ENCODE measurements at regions not wholly inside any gene's neighbourhood (a gene's known extent, or its start where the extent isn't known, plus 50 kb on each side); places are given as distances from the start of the nearest gene placed in this dataset.
"Not testable (repeated sequence)": the region's sequence is repeated elsewhere in the genome, so short reads cannot be mapped to it uniquely, and the experiment has no call there.

DNA sequence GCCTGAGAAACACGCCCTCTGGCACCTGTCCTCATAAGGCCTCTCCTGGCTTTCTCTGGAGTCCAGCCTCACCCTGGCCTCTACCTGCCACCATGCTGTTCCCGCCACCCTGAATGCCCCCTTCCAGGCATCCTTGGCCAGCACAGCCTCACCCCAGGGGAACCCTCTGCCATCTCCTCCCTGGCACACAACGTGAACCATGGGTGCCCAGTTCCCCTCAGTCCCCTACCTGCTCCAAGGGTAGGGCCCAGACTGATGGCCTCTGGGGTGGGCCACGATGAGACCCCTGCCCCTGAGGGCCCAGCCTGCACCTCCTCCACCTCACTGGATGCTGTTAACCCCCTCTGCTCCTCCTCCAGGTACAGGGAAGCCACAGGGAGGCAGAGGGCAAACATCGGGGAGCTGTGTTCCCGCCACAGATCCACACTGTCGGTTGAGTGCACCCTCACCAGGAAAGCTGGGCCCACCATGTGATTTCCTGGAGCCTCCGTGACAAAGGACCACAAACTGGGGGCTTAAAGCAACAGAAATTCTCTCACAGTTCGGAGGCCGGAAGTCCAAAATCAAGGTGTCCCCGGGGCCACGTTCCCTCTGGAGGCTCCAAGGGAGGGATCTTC, 169.6 kb downstream of the BRD1 start:
- DNase-seq = no peak

DNA sequence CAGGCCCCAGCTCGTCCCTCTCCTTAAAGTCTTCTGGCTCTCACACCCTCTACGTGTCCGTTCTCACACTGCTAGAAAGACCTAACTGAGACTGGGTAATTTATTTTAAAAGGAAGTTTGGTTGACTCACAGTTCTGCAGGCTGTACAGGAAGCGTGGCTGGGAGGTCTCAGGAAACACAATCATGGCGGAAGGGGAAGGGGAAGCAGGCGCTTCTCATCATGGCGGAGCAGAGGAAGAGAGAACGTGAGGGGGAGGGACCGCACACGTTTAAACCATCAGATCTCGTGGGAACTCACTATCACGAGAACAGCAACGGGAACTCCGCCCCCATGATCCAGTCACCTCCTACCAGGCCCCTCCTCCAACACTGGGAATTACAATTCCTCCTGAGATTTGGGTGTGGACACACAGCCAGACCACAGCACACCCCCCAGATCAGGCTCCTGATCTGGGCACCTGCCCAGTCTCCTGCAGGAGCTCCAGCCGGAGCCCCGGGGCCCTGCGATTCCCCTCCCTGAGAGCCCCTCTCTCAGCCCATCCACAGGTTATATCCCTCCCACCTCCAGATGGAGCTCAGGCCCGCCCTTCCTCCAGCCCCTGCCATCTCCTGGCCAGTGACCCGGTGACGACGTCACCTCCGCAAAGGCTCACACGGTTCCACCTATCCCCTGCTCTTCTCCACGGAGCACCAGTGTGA, 170.2 kb downstream of the BRD1 start:
- no peak for DNase-seq

DNA sequence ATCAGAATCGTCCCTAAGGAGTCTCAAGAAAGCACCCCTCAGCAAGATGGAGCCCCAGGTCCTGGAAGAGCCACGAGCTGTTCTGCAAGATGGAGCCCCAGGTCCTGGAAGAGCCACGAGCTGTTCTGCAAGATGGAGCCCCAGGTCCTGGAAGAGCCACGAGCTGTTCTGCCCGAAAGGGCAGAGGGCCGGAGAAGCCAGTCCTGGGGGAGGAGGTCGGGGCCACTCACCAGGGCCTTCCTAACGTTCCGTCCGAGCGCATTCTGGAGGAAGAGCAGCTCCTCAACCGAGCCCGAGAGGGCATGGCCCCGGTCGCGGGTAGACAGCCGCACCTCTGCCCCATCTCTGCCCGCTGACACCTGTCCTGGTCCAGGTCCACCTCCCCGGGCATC, 170.8 kb downstream of the BRD1 start:
- not testable (repeated sequence) for DNase-seq

DNA sequence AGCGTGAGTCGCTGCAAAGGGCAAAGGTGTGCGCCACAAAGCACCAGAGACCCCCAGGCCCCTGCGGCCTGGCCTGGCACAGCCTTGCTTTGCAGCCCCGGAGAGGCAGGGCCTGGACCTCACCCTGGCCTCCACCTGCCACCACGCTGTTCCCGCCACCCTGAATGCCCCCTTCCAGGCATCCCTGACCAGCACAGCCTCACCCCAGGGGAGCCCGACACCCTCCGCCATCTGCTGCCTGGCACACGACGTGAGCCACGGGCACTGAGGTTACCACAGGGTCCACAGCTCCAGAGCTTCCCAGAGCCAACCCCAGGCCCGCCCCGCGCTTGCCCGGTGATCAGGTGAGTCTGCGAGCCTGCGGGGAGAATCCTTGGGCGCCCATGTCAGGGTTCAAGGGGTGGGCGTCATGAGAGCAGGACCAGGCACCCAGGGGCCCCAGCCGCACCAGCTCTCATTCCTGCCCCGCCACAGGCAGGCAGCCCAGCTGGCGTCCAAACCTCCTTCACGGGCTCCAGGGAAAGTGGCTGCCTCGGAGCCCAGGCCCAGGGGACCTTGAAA, 171.3 kb downstream of the BRD1 start:
- no peak for DNase-seq

DNA sequence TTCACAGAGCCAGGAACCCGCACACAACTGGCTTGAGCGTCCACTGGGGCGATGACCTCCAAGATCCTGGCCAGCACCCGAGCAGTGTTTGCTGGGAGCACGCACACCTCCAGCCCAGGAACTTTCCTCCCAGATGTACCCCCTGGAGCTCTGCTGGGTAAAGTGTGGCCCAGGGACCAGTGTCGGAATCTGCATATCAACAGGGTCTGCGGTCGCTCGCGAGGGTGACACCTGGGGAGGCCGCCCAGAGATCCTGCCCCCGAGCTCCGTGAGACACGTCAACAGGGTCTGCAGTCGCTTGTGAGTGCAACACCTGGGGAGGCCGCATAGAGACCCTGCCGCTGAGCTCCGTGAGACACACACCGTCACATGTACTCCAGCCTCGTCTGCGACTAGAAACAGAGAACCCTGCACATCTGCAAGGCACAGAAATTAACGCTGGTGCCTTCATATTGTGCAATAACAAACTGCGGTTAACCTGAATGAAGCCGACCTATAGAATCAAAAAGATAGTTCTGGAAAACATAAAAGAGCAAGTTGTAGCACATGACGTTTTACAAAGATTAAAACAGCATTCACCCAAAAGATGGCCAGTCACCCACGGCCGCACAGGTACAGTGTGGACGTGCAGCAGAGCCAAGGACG, 172.4 kb downstream of the BRD1 start:
- no peak for DNase-seq

DNA sequence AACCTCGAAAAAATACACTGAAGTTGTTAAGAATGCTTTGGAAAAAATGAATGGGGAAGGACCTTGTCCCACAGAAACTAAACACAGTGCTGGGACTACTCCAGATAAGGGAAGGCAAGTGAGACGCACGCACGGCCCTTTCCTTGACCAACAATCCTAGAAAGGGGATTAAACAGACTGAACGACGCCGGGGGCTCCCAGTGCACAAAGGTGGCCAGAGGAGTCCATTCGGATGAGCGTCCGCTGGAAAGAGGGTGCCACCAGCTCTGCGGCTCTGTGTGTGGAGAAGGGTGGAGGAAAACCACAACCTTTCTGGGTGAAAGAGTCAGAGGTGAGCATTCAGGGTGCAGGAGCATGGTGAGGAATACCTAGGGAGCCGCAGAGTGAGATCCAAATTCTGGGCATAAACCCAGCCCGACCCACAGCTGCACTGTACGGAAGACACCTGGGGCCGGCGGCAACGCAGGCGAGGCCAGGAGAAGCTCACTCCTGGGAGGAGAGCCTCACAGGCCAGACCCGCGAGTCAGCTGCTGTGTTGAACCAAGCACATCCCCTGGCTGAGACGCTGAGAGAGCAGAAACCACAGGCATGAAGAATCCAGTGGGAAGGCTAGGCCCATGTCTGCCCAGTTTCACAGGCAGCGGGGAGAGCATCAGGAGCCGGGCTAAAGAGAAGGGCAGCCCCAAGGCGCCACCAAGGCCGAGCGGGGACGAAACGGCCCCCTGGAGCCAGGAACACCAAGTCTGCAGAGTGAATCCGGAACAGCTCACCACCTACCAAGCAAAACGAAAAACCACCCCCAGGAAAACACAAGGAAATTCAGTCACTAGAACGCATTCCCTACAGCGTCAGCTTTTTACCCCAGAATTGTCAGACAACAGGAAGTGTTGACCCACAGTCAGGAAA, 177.1 kb downstream of the BRD1 start:
- no peak for DNase-seq

DNA sequence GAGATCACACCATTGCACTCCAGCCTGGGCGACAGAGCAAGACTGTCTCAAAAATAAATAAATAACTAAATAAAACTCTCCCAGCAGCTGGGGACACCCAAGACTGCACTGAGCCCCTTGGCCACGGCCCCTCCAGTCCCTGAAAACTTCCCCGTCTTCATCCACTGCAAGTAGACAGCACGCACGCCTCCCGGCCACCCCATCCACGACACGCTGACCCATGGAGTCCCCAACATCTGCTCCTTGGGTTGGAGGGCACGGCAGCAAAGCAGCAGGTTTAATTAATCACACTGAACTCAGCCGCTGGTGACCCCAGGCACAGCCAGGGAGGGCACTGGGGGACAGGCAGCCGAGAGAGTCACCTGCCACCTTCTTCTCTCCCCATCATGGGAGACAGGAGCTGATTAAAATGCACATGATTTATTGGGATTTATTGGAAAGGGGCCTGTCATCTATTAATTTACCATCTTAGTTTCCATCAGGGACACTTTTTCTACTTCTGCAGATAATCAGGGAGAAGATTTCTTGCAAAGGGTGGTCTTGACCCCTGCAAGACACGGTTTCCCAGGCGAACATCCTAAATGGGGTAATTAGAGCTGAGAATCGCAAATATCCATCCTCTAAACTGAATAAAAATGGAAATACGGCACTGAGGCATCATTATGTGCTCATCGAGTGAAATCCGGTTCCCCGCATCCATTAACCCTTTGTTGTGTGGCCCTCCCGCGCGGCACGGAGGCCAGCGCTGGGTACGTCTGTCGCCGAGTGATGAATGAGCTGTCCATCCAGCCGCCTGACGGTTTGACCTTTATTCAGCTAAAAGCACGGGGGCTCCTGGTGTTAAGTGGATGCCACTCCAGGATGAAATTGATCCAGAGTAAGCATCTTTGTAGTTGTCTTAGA, 178.3 kb downstream of the BRD1 start:
- no peak for DNase-seq

DNA sequence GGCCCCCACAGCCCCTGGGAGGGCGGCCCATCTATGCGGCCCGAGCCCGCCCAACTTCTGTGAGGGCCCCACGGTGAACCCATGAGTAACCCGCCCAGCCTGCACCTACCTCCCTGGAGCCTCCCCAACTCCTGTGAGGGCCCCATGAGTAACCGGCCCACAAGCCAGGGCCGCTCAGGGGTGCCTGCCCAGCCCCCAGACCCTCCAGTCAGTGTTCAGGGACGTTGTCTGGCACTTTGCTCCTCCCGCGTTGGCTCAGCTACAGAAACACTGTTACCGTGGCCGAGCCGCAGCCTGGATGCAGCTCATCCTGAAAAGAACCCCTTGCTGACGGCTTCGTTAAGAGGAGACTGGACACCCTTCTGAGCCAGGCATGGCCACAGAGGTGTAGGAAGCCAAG, 179.6 kb downstream of the BRD1 start:
- DNase-seq = no peak

DNA sequence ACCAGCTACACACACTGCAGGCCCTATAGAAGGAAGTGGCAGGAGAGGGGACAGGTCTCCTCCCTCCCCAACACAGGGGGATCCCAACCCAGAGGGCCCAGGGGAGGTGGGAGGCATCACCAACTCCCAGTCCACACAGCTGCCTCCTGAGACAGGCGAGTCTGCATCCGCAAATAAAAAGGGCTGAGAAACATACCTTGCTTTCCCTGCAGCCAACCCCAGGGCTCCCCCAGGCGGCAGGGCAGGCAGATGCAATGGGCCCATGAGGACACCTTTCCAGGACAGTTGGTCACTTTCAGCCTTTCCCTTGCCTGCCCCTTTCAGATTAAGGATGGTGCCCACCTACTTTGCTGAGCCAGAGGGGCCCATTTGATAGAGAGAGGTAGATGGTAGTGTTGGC, 180.0 kb downstream of the BRD1 start:
- no peak for DNase-seq

DNA sequence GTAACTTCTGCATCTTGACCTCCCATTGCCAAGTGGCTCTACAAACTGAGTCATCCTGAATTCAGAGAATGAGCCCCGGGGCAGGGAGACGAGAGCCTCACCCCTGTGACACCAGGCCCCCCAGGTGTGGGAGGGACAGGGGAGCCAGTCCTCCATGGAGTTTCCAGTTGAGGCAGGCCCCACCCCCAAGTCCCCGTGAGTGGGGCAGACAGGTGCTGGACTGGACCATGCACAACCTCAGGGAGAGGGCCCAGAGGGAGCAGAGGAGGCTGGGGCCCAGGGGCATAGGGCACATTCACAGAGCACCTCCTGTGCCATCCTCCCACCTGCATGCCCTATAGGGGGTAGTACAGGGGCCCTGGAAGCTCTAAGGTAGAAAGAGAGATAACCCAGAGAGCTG, 180.8 kb downstream of the BRD1 start:
- no peak for DNase-seq

DNA sequence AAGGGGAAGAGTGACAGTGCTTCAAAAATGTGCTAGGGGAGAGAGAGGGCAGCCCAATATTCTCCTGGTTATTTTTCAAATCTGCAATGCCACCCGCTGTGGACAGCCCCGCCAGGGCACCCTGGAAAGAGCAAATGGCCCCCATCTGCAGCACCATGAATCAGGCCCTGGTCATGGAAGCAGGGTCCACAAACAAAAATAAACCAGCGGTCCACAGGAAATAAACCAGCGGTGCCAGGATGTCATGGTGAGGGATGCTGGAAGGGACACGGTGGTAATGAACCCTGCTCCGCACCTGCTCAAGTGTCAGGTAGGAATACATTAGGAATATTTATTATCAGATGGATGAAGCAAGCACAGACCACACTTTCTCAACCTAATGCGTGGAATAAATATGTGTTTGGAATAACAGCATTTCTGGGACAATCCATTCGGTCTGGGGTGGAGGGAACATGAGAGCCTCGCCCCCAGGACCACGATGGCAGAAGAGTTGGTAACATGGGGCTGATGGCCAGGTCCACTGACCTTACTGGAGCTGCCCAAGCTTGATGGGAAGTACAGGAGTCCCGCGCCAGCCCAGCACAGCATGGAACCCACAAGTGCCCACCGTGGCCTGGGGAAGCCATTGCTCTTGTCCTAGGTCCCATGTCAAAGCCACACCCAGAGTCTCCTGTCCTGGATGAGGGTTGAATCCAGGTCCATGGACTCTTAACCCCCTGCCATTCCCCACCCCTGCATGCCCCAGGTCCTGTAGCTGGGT, 181.7 kb downstream of the BRD1 start:
- no peak for DNase-seq

DNA sequence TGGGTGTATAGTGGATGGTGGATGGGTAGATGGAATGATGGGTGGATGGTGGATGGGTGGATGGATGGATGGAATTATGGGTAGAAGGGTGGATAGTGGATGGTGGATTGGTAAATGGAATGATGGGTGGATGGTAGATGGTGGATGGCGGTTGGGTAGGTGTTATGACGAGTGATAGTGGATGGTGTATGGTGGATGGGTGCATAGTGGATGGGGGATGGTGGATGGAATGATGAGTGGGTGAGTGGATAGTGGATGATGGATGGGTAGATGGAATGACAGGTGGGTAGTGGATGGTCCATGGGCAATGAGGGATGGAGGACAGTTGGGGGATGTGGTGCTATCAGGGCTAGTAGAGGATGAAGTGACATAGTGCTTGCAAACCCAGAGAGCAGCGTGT, 182.4 kb downstream of the BRD1 start:
- no peak for DNase-seq

DNA sequence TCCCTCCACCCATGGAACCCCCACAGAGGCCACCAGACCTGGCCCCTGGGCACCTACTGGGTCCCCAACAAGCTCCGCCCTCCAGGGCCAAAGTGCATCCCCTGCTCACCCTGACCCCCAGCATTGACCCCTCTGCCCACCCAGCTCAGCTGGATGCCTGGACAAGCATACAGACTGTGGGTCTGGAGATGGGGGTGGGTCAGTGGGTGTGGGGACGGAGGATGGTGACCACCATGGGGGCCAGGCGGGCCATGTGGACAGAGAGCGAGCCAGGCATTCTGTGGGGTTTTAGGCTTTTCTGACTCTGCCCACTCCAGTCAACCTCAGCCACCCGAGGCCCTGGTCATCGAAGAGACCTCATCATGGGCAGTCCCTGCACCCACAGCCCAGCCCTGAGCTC, 183.7 kb downstream of the BRD1 start:
- no peak for DNase-seq

DNA sequence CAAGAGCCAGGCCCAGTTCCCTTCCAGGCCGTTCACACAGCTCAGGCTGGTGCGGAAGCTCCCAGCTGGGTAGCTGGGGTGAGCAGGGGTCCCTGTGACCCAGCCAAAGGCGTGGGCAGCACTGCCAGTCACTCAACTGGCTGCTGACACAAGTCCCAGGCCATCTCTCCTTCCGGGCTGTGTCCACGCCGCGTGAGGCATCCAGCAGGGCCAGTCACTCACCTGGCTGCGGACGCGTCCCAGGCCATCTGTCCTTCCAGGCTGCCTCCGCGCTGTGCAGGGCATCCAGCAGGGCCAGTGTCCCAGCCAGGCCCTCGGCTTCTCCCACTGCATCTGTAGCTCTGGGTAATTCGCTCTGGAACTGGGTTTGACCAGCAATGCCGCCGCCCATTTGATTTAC, 184.2 kb downstream of the BRD1 start:
- DNase-seq = no peak

DNA sequence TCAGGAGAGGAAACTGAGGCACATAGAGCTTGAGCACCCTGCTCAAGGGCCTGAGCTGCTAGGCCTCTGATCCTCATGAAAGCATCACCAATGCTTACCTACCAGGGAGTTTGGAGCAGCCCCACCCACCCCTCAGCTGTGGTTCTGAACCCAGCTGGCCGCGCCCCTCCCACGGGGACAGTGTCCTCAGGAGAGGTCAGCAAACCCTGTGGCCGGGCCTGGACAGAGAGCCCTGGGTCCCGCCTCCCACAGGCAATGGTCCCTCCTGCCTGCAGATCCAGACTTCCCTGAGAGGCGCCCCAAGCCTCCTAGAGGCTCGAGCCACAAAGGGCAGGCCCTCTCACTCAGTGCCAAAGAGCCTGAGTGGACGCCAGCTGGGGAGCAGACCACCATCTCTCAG, 184.9 kb downstream of the BRD1 start:
- DNase-seq = no peak

DNA sequence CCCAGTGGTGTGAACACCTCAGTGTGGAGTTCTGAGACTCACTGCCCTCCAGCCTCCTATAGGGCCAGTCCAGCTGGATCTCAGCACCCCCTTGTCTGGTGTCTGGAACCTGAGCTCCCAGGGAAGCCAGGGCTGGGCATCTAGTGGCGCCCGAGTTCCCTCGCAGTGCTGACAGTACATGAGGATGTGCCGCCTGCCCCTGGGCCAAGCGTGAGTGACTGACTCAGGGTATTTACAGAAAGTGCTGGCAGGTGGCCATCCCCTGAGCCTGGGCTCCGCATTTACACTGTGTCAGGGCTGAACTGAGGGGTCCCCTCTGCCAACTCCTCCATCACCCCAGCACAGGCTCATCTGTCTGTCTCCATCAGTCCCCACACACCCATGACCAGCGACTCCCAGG, 185.3 kb downstream of the BRD1 start:
- DNase-seq = no peak

DNA sequence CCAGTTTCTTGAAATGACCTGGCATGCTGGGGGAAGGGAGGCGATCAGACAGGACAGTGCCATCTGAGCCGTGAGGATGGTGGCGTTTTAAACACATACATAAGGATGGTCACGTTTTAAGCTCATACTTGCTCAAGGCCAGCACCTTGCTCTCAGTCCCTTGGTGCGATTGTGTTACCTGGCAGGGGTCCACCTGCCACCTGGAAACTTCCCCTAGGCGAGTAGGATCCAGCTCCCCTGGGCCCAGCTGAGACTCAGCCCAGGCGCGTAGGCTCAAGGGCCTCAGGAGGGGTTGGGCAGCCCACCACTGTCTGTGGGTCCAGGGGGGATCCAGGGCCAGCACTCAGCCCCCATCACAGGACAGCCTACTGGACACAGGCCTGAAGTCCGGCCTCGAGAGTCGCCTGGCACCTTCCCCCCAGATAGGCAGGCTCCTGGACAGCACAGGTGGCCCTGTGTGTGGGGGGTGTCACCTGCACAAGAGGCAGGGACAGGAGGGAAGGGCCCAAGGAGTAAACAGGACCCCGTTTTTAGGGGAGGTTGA, 185.8 kb downstream of the BRD1 start:
- no peak for DNase-seq

DNA sequence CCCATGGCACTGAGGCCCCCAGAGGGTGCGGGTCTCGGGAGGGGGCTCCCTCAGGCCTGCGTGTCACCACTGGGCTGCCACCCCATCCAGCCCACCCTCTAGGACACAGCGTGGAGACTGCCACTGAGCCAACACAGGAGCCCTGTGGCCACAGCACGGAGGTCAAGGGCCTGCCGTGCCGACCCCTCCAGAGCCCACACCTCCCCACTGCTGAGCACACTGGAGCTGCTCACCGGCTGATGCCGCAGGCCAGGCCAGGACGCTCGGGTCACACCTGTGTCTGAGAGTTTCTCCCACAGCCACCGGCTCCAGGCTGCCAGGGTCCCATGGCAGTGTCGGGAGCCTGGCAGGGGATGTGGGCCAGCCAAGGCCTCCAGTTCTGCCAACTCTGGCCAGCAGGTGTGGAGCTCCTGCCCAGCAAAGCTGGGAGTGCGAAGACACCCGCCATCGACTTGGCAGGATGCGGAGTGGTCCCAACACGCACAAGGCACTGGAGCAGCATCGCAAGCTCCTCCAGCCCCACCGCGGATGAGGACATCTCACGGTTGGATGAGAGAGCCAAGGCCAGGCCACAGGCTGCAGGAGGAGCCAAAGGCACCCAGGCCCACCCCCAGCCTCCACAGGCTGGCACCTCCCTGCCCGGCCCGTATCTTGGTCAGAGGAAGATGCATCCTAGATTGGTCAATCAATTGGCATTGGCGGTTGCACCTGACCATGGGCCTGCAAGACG, 187.1 kb downstream of the BRD1 start:
- DNase-seq = no peak

DNA sequence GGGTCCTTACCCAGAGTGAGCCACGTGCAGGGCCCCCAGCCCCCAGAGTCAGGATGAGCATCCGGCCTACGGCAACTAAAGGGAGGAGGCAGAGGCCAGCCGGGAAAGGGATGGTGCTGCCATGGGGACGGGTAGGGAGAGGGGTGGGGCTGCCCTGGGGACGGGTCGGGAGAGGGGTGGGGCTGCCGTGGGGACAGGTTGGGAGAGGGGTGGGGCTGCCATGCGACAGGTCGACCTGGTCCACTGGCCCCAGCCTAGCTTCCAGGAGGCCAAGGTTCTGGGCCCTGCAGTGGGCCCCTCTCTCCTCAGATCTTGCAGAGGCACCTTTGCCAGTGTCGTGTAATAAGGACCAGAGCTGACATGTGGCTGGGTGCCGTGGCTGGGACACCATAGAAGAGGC, 187.7 kb downstream of the BRD1 start:
- DNase-seq = no peak

DNA sequence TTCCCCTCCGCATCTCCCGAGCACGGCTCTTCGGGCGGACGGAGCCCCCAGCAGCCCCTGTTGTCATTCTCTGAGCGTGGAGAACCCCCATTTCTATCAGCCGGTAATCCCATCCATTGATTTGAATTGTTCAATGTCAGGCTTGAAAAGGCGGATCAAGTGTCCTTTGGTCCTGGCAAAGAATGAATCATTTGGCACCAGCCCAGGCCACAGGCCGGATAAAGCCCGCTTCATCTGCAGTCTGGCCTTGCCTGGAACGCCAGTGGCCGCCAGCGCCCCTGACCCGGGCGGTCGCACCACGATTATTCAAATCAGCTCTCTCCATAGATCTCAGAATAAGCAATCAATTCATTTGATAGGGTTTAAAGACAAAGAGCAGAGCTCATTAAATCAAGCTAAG, 188.9 kb downstream of the BRD1 start:
- no peak for DNase-seq
